Kasumi-1 (cell line): ENCODE measurements at regions not wholly inside any gene's neighbourhood (a gene's known extent, or its start where the extent isn't known, plus 50 kb on each side); places are given as distances from the start of the nearest gene placed in this dataset.
A peak's percentile ranks its signal among the peaks of the same experiment; 100 is the strongest.
"Not testable (repeated sequence)": the region's sequence is repeated elsewhere in the genome, so short reads cannot be mapped to it uniquely, and the experiment has no call there.

ENCODE experiments used
- DNase-seq, 2 experiments: peaks; one replicate each; lab custom pipeline; 2025; lab: John Stamatoyannopoulos, UW

- DNase-seq: no peak
Measured at GRCh38 chr12:14213542-14213941, 151.9 kb upstream of the ATF7IP start.

DNA sequence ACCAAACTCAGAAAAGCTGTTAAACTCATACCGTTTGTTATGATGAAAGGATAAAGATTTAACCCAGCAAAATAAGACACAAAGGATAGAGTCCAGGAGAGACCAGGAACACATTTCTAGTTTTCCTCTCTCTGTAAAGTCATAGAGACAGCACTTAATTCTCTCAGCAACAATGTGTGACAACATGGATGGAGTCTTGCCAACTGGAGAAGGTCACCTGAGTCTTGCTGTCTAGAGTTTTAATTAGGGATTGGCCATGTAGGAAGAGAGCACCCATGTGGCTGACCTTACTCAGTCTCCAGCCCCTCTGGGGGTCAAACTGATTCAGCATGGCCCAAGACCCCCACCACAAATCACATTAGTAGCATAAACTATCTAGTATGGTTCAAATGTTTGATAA, 151.0 kb upstream of the ATF7IP start:
- no peak for DNase-seq

GRCh38 chr12:14215949-14216348, 149.5 kb upstream of the ATF7IP start:
- DNase-seq: not testable (repeated sequence)

DNA sequence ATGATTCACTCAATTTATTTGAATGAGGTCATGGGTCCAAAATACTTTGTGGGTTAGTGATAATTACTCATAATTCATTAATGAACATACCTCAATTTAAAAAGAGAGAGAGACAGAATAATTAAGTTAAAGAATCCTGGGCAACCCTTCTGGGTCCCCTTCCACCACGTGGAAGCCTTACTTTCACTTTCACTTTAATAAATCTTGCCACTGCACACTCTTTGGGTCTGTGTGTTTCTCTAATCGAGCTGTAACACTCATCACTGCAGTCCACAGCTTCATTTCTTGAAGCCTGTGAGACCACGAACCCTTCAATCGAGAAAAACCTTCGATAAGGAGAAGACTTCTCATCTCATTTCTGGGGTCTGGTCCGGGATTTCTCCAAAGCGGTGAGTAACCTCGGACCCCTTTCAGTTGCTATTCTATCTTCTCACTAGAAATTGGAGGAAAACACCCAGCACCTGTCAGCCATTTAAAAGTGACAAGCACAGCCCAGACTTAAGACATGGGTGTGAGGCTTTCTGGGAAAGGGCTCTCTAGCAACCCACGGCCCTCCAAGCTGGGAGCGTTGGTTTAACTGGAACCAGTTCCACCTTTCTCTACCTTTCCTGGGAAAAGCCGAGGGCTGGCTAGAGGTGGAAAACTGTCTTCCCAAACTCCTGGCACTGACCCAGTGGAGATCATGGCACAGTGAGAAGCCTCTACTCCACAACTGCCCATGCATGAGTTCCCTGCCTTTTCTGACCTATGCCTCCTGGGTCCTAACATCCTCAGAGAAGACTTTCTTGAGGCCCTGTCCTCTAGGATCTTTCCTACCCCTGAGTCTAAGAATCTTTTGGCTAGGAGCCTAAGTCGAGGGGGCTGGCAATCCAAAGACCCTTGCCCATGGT, 148.8 kb upstream of the ATF7IP start:
- DNase-seq: no peak

DNA sequence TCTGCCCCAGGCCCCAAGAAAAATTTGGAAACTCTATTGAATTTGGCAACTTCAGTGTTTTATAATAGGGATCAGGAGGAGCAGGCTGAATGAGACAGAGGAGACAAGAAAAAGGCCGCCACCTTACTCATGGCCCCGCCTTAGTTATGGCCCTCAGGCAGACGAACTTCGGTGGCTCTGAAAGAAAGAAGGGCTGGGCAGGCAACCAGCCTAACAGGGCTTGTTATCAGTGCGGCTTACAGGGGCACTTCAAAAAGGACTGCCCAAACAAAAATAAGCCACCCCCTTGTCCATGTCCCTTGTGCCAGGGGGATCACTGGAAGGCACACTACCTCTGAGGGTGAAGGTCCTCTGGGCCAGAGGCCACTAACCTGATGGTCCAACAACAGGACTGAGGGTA, 146.3 kb upstream of the ATF7IP start:
- DNase-seq: no peak

- not testable (repeated sequence) for DNase-seq
Measured at GRCh38 chr12:14219670-14220069, 145.8 kb upstream of the ATF7IP start.

DNA sequence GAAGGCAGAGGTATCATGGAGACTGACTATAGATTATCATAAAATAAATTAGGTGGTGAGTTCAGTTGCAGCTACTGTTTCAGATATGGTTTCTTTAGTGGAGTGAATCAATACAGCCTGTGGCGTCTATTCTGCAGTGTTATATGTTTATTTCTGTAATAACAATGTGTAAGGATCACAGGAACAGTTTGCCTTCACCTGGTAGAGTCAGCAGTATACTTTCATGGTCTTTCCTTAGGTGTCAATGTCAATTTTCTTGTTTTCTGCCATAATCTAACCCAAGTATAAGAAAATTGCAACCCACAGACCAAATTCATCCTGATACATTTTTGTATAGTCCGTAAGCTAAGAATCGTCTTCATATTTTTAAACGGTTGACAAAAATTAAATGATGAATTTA, 140.4 kb upstream of the ATF7IP start:
- DNase-seq: no peak

- DNase-seq: not testable (repeated sequence)
Measured at GRCh38 chr12:14235176-14235575, 130.3 kb upstream of the ATF7IP start.

GRCh38 chr12:14236641-14237040, 128.8 kb upstream of the ATF7IP start:
- DNase-seq: not testable (repeated sequence)

- DNase-seq: peak; percentile 16 to 17
Measured at GRCh38 chr12:14238221-14238792, 127.2 kb upstream of the ATF7IP start.

GRCh38 chr12:14239350-14239934, 126.0 kb upstream of the ATF7IP start:
- DNase-seq: peak; percentile 51

DNA sequence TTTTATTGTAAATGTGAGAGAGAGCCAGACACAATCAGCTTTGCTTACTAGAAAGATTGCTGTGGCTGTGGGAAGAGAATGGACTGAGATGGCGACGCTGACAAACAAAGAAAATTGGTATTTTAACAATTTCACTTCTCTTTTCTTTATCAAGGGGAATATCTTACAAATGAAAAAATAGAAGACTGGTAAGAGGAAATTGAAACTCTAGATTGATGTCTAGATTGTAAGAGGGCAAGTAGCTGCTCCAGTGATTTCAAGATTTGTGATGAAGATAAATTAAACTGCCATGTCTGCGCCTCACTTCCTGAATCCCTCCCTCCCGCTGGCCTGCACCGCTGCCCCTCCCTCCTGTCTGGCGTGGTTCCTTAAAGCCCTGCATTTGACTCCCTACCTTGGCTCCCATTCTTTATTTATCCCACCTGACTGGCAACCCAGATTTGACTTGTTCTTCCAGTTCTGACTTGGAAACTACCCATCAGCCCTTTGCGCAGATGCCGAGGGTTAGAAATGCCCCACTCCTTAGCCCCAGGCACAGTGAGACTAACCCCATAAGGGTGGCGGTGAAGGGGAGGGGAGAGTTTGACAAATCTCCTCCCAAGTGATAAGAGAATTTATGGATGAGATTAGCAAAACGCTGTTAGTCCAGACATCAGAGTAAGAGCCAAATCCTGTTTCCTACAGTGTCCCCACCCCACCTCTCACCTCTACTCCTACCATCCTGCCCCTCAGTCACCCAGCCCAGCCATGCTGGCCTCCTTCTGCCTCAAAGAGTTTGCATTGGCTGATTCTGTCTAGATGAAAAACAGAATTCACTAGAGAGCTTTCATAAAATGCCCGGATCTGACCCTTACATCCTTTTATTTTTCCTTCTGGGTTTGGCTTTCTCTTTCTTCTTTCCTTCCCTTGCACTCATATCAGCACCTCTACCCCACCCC, 125.3 kb upstream of the ATF7IP start:
- DNase-seq: no peak

DNA sequence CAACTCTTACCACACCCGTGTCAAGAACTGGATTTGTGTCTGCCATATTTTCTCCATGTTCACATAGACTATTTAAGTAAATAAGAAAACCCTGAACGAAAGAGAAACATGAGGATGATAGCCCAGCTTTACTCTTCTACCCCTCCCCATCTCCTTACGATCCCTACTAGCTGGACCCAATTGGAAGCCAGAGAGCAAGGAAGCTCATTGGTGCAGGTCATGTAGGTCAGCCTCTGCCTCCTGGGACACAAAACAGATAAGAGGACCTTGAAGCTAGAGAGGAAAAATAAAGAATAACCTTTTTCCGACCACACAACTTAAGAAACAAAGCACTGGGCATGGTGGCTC, 124.6 kb upstream of the ATF7IP start:
- no peak for DNase-seq

GRCh38 chr12:14242825-14243224, 122.7 kb upstream of the ATF7IP start:
- not testable (repeated sequence) for DNase-seq

GRCh38 chr12:14243941-14244340, 121.5 kb upstream of the ATF7IP start:
- no peak for DNase-seq

GRCh38 chr12:14244876-14245669, 120.4 kb upstream of the ATF7IP start:
- no peak for DNase-seq

- no peak for DNase-seq
Measured at GRCh38 chr12:14247166-14247565, 118.3 kb upstream of the ATF7IP start.

- no peak for DNase-seq
Measured at GRCh38 chr12:14249368-14249767, 116.1 kb upstream of the ATF7IP start.

DNA sequence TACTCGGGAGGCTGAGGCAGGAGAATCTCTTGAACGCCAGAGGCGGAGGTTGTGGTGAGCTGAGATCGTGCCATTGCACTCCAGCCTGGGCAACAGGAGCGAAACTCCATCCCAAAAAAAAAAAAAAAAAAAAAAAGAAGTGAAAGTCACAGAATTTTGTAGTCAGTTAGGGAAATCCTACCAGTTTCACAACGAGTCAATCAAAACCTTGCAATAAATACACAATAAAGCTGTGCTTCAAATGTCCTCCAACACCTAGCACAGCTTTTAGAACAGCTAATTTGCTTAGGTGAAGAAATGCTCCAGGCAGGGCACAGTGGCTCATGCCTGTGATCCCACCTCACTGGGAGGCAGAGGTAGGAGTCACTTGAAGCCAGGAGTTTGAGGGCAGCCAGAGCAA, 112.8 kb upstream of the ATF7IP start:
- no peak for DNase-seq

GRCh38 chr12:14253496-14253895, 112.0 kb upstream of the ATF7IP start:
- no peak for DNase-seq

DNA sequence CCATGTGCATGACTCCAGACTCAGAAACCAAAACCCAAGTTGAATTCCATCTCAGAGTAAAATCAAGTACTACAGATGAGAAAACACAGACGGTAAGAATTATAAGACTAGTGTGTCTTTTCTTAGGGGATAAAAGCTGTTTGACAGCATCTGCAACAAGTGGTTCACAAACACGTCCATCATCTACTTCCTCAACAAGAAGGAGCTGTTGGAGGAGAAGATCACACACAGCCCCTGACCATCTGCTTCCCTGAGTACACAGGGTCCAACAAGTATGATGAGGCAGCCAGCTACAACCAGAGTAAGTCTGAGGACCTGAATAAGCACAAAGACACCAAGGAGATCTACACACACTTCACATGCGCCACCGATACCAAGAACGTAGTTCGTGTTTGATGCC, 110.7 kb upstream of the ATF7IP start:
- DNase-seq: no peak
